HEK293 (cell line): ENCODE measurements at regions not wholly inside any gene's neighbourhood (a gene's known extent, or its start where the extent isn't known, plus 50 kb on each side); places are given as distances from the start of the nearest gene placed in this dataset.

Experiments used
- CTCF ChIA-PET: fragments of 350-600 bp; formaldehyde crosslinking; extraction: SDS; loops from one replicate; lab custom pipeline; 2021; ENCODE audit warnings: antibody characterized with exemption; lab: Yijun Ruan, JAX
- POLR2A ChIA-PET: fragments of 300-600 bp; formaldehyde crosslinking; extraction: SDS; loops from one replicate; lab custom pipeline; 2020; ENCODE audit warnings: antibody characterized with exemption, inconsistent platforms; lab: Yijun Ruan, JAX
- H3K27ac ChIP-seq: fragments of 200-500 bp; sonication (Bioruptor generic); 2 replicates; pipeline ENCODE4 v1.5.1; 2014; ENCODE audit warnings: low read depth, low read length, control low read depth, inconsistent platforms; ENCODE audit errors: extremely low read depth
- H3K36me3 ChIP-seq, 2 experiments: fragments of 200-500 bp in 1 of 2; sonication (Bioruptor generic) in 1 of 2; 1 replicate in 1 of 2; 2 replicates in 1 of 2; pipeline ENCODE4 v1.5.1; 2014 to 2017; ENCODE audit warnings: inconsistent platforms in 2 of 2, low read length in 2 of 2; ENCODE audit not compliant: control insufficient read depth in 2 of 2, insufficient read depth in 1 of 2
- H3K4me1 ChIP-seq: fragments of 200-500 bp; sonication (Bioruptor generic); 2 replicates; pipeline ENCODE4 v1.5.1; 2014; ENCODE audit warnings: mild to moderate bottlenecking, low read length, inconsistent platforms; ENCODE audit not compliant: control insufficient read depth, insufficient read depth
- H3K4me3 ChIP-seq: 2 replicates; pipeline ENCODE4 v1.5.1; 2011; ENCODE audit warnings: low read depth, mild to moderate bottlenecking, control low read depth, low read length, moderate library complexity
- H3K9me3 ChIP-seq: fragments of 200-500 bp; sonication (Bioruptor generic); 2 replicates; pipeline ENCODE4 v1.5.1; 2014; ENCODE audit warnings: low read depth, low read length, inconsistent platforms; ENCODE audit not compliant: control insufficient read depth, insufficient read depth
- GLIS2 ChIP-seq: fragments of 450-650 bp; formaldehyde crosslinking; IDR thresholded peaks from 2 replicates; pipeline ENCODE4 v1.5.1; 2016; ENCODE audit warnings: missing biosample characterization, missing genetic modification characterization
- KLF1 ChIP-seq: fragments of 450-650 bp; formaldehyde crosslinking; IDR thresholded peaks from 2 replicates; pipeline ENCODE4 v1.5.1; 2016; ENCODE audit warnings: missing biosample characterization, missing genetic modification characterization
- PRDM1 ChIP-seq: fragments of 450-650 bp; formaldehyde crosslinking; IDR thresholded peaks from 2 replicates; pipeline ENCODE4; 2016; ENCODE audit warnings: missing biosample characterization, missing genetic modification characterization
- SETDB1 ChIP-seq: IDR thresholded peaks from one replicate; pipeline ENCODE4 v1.6.1; 2017; ENCODE audit warnings: mild to moderate bottlenecking, low read length, moderate library complexity, mixed read lengths; ENCODE audit not compliant: insufficient read length
- YY2 ChIP-seq: fragments of 450-650 bp; formaldehyde crosslinking; IDR thresholded peaks from 2 replicates; pipeline ENCODE4 v1.5.1; 2016; ENCODE audit warnings: missing biosample characterization, missing genetic modification characterization
- ZNF138 ChIP-seq: fragments of 450-650 bp; formaldehyde crosslinking; IDR thresholded peaks from 2 replicates; pipeline ENCODE4 v1.5.1; 2016; ENCODE audit warnings: missing biosample characterization, missing genetic modification characterization, borderline replicate concordance
- ZNF146 ChIP-seq: fragments of 450-650 bp; formaldehyde crosslinking; IDR thresholded peaks from 2 replicates; pipeline ENCODE4 v1.5.1; 2016; ENCODE audit warnings: missing biosample characterization, missing genetic modification characterization
- ZNF16 ChIP-seq: fragments of 450-650 bp; formaldehyde crosslinking; IDR thresholded peaks from 2 replicates; pipeline ENCODE4 v1.5.1; 2016; ENCODE audit warnings: low read depth, missing biosample characterization, missing genetic modification characterization
- ZNF19 ChIP-seq: fragments of 450-650 bp; formaldehyde crosslinking; IDR thresholded peaks from 2 replicates; pipeline ENCODE4; 2016; ENCODE audit warnings: missing biosample characterization, missing genetic modification characterization, low read depth
- ZNF311 ChIP-seq: fragments of 450-650 bp; formaldehyde crosslinking; IDR thresholded peaks from 2 replicates; pipeline ENCODE4 v1.5.1; 2017; ENCODE audit warnings: missing biosample characterization, missing genetic modification characterization, borderline replicate concordance
- ZNF426 ChIP-seq: fragments of 450-650 bp; formaldehyde crosslinking; IDR thresholded peaks from 2 replicates; pipeline ENCODE4 v1.5.1; 2017; ENCODE audit warnings: missing biosample characterization, missing genetic modification characterization, mild to moderate bottlenecking, inconsistent platforms, moderate library complexity
- ZNF48 ChIP-seq: fragments of 450-650 bp; formaldehyde crosslinking; IDR thresholded peaks from 2 replicates; pipeline ENCODE4 v1.5.1; 2016; ENCODE audit warnings: missing biosample characterization, missing genetic modification characterization
- ZNF558 ChIP-seq: fragments of 450-650 bp; formaldehyde crosslinking; IDR thresholded peaks from 2 replicates; pipeline ENCODE4 v1.5.1; 2016; ENCODE audit warnings: missing biosample characterization, missing genetic modification characterization
- ZNF624 ChIP-seq: fragments of 450-650 bp; formaldehyde crosslinking; IDR thresholded peaks from 2 replicates; pipeline ENCODE4 v1.5.1; 2017; ENCODE audit warnings: missing biosample characterization, missing genetic modification characterization
- ZNF707 ChIP-seq: fragments of 450-650 bp; formaldehyde crosslinking; IDR thresholded peaks from 2 replicates; pipeline ENCODE4 v1.5.1; 2016; ENCODE audit warnings: missing biosample characterization, missing genetic modification characterization
- ZSCAN16 ChIP-seq: fragments of 450-650 bp; formaldehyde crosslinking; IDR thresholded peaks from 2 replicates; pipeline ENCODE4 v1.5.1; 2016; ENCODE audit warnings: missing biosample characterization, missing genetic modification characterization
- TF ChIP-seq, protein P1 (sequence below): fragments of 450-650 bp; formaldehyde crosslinking; IDR thresholded peaks from 2 replicates; pipeline ENCODE4 v1.5.1; 2016; ENCODE audit warnings: missing biosample characterization, missing genetic modification characterization
- TF ChIP-seq, protein P2 (sequence below): fragments of 450-650 bp; formaldehyde crosslinking; IDR thresholded peaks from 2 replicates; pipeline ENCODE4 v1.5.1; 2017; ENCODE audit warnings: missing biosample characterization, mild to moderate bottlenecking, missing genetic modification characterization, moderate library complexity
- TF ChIP-seq, protein P3 (sequence below): fragments of 450-650 bp; formaldehyde crosslinking; IDR thresholded peaks from 2 replicates; pipeline ENCODE4 v1.5.1; 2016; ENCODE audit warnings: missing biosample characterization, missing genetic modification characterization, low read depth

- Histone ChIP-seq H3K9me3 (no peaks in the 10 kb centered on the region; the same call in 1 of the 2 replicates), H3K27ac (no peak overlapping the region), H3K36me3 (no peaks in the 10 kb centered on the region), H3K4me3 (no peak overlapping the region), H3K4me1 (no peaks in the 10 kb centered on the region)
- TF ChIP-seq YY2 (tag by site-specific recombination) (no peak), ZNF19 (tag by site-specific recombination) (no peak), ZNF16 (tag by site-specific recombination) (no peak), ZNF558 (no peak), ZNF426 (no peak), ZNF138 (tag by site-specific recombination) (no peak), ZSCAN16 (tag by site-specific recombination) (no peak), SETDB1 (no peak), KLF1 (tag by site-specific recombination) (no peak), ZNF311 (tag by site-specific recombination) (no peak), ZNF707 (tag by site-specific recombination) (no peak), ZNF624 (tag by site-specific recombination) (no peak), ZNF48 (tag by site-specific recombination) (no peak), GLIS2 (no peak)
- TF ChIP-seq, protein P1, sequence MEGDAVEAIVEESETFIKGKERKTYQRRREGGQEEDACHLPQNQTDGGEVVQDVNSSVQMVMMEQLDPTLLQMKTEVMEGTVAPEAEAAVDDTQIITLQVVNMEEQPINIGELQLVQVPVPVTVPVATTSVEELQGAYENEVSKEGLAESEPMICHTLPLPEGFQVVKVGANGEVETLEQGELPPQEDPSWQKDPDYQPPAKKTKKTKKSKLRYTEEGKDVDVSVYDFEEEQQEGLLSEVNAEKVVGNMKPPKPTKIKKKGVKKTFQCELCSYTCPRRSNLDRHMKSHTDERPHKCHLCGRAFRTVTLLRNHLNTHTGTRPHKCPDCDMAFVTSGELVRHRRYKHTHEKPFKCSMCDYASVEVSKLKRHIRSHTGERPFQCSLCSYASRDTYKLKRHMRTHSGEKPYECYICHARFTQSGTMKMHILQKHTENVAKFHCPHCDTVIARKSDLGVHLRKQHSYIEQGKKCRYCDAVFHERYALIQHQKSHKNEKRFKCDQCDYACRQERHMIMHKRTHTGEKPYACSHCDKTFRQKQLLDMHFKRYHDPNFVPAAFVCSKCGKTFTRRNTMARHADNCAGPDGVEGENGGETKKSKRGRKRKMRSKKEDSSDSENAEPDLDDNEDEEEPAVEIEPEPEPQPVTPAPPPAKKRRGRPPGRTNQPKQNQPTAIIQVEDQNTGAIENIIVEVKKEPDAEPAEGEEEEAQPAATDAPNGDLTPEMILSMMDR (tag by site-specific recombination), result no peak
- TF ChIP-seq, protein P2, sequence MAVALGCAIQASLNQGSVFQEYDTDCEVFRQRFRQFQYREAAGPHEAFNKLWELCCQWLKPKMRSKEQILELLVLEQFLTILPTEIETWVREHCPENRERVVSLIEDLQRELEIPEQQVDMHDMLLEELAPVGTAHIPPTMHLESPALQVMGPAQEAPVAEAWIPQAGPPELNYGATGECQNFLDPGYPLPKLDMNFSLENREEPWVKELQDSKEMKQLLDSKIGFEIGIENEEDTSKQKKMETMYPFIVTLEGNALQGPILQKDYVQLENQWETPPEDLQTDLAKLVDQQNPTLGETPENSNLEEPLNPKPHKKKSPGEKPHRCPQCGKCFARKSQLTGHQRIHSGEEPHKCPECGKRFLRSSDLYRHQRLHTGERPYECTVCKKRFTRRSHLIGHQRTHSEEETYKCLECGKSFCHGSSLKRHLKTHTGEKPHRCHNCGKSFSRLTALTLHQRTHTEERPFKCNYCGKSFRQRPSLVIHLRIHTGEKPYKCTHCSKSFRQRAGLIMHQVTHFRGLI (tag by site-specific recombination), result no peak
- ChIA-PET POLR2A (no interaction called here), CTCF (no interaction called here)
Observed at GRCh38 chrX:82362550-82362949, 1145.5 kb upstream of the POU3F4 start.

GRCh38 chrX:82362990-82363389 lies 1145.1 kb upstream of the POU3F4 start:
- Histone ChIP-seq H3K36me3 (no peaks in the 10 kb centered on the region), H3K4me3 (no peak overlapping the region), H3K27ac (no peak overlapping the region), H3K4me1 (no peaks in the 10 kb centered on the region), H3K9me3 (no peaks in the 10 kb centered on the region)
- ChIA-PET POLR2A (no interaction called here), CTCF (no interaction called here)
- no peak for TF ChIP-seq PRDM1 (tag by site-specific recombination)
- TF ChIP-seq, protein P3, sequence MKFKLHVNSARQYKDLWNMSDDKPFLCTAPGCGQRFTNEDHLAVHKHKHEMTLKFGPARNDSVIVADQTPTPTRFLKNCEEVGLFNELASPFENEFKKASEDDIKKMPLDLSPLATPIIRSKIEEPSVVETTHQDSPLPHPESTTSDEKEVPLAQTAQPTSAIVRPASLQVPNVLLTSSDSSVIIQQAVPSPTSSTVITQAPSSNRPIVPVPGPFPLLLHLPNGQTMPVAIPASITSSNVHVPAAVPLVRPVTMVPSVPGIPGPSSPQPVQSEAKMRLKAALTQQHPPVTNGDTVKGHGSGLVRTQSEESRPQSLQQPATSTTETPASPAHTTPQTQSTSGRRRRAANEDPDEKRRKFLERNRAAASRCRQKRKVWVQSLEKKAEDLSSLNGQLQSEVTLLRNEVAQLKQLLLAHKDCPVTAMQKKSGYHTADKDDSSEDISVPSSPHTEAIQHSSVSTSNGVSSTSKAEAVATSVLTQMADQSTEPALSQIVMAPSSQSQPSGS (tag by site-specific recombination), result no peak
- no peak for TF ChIP-seq ZNF146 (tag by site-specific recombination)
